MCF 10A (cell line): ENCODE measurements at regions not wholly inside any gene's neighbourhood (a gene's known extent, or its start where the extent isn't known, plus 50 kb on each side); places are given as distances from the start of the nearest gene placed in this dataset.
A peak's percentile ranks its signal among the peaks of the same experiment; 100 is the strongest.

Source experiments
- BruUV-seq: library from RNA; stranded (reverse); fragments of 400-500 nt; replicated peaks from 2 replicates; lab custom pipeline; 2021; lab: Mats Ljungman, UMichigan
- CTCF ChIA-PET: fragments of 300-600 bp; sonication (Branson Sonifier 250); formaldehyde crosslinking; extraction: SDS; loops from one replicate; lab custom pipeline; 2021; ENCODE audit warnings: antibody characterized with exemption, inconsistent platforms; lab: Yijun Ruan, JAX
- POLR2A ChIA-PET: fragments of 300-600, 350-650 bp; sonication (Branson Sonifier 250); formaldehyde crosslinking; extraction: SDS; loops from one replicate; lab custom pipeline; 2020; ENCODE audit warnings: antibody characterized with exemption, inconsistent platforms; lab: Yijun Ruan, JAX
- DNase-seq: peaks from one replicate; pipeline ENCODE4 v3.0.0-alpha.2; 2018; ENCODE audit not compliant: unreplicated experiment
- H3K27ac Mint-ChIP-seq: one replicate; pipeline ENCODE4 v1.8.0; 2022; ENCODE audit warnings: mild to moderate bottlenecking, low read depth, mixed read lengths; ENCODE audit not compliant: unreplicated experiment
- H3K27me3 Mint-ChIP-seq: one replicate; pipeline ENCODE4 v1.8.0; 2022; ENCODE audit warnings: mixed read lengths; ENCODE audit not compliant: insufficient read depth, unreplicated experiment
- H3K36me3 Mint-ChIP-seq: one replicate; pipeline ENCODE4 v1.8.0; 2022; ENCODE audit warnings: mild to moderate bottlenecking, moderate library complexity, mixed read lengths; ENCODE audit not compliant: insufficient read depth, unreplicated experiment
- H3K4me1 Mint-ChIP-seq: one replicate; pipeline ENCODE4 v1.8.0; 2022; ENCODE audit warnings: mixed read lengths; ENCODE audit not compliant: insufficient read depth, unreplicated experiment
- H3K4me3 Mint-ChIP-seq: one replicate; pipeline ENCODE4 v1.8.0; 2022; ENCODE audit warnings: mild to moderate bottlenecking, moderate library complexity, mixed read lengths; ENCODE audit not compliant: unreplicated experiment
- H3K9me3 Mint-ChIP-seq: one replicate; pipeline ENCODE4 v1.8.0; 2022; ENCODE audit warnings: mixed read lengths; ENCODE audit not compliant: unreplicated experiment
- intact Hi-C: fragments of 100-400 bp; cut with micrococcal nuclease; formaldehyde crosslinking; loops from 2 replicates; pipeline ENCODE4 v1.14.1; 2022
- TF ChIP-seq, protein P1 (sequence below): fragments of 200-600 bp; IDR thresholded peaks from one replicate; pipeline ENCODE4 v1.8.0; 2022; ENCODE audit warnings: antibody characterized with exemption, mild to moderate bottlenecking; ENCODE audit not compliant: unreplicated experiment

DNA sequence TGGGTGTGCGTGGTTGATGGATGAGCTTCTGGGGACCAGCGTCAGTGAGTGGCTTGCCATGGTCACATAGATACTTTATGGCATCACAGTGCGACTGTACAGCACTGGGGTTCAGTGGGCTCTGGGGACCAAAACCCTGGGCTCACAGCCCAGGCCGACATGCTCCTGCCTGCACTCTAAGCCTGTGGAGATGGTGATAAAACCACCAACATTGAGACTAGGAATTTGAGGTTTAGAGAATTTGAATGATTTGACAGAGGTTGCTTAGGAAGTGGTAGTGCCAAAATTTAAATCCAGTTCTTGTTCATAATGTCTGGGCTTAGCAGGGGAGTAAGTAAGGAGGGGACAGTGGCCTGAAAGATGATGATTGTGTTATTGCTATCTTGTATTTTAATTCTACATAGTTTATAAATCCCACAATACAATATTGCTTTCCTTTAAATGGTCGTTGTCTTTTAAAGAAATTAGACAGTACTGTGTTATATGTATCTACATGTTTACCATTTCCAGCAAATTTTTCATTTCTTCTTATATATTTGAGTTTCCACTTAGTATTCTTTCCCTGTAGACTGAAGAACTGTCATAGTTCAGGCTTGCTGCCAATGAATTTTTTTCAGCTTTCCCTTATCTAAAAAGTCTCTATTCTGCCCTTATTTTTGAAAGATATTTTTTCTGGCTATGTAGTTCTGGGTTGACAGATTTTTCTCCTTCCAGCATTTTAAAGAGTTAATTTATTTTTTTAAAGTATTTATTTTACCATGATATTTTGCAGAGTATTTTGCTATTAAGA is 235.4 kb upstream of the RGMA start:
- intact Hi-C loops = loop anchor here (5.0 kb wide), 1 partner anchor 237 kb away; the partner anchor contains the start of gene RGMA
- H3K4me1 Mint-ChIP-seq = peaks cover 6% of the 10 kb centered on the region
- H3K9me3 Mint-ChIP-seq = peaks cover 7% of the 10 kb centered on the region

DNA sequence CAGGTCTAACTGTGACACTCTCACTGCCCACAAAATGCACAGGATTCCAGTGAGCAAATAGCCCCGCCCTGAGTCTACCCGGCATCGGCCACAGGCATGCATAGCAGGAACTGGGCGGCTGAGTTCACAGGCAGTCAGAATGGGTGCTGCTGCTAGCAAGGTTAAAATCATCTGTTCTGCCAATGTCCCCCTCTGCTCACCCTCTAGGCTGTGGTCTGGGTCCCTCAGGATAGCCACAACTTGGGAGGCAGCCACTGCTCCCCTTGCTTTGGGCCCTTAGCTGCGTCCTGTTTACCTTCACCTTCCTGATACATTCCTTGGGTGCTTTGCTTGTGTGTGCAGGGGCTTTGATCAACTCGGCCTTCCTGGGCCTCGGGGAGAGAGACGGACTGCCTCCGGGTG is 232.9 kb upstream of the RGMA start:
- H3K36me3 Mint-ChIP-seq = no peaks in the 10 kb centered on the region
- ChIA-PET CTCF (interaction anchor here (1.3 kb wide), 1 partner anchor 11 kb away, joined by 3 read pairs; no protein-coding TSS in a partner anchor), POLR2A (interaction anchor here (0.6 kb wide), 1 partner anchor 188 kb away, joined by 3 read pairs; no protein-coding TSS in a partner anchor)
- TF ChIP-seq, protein P1, sequence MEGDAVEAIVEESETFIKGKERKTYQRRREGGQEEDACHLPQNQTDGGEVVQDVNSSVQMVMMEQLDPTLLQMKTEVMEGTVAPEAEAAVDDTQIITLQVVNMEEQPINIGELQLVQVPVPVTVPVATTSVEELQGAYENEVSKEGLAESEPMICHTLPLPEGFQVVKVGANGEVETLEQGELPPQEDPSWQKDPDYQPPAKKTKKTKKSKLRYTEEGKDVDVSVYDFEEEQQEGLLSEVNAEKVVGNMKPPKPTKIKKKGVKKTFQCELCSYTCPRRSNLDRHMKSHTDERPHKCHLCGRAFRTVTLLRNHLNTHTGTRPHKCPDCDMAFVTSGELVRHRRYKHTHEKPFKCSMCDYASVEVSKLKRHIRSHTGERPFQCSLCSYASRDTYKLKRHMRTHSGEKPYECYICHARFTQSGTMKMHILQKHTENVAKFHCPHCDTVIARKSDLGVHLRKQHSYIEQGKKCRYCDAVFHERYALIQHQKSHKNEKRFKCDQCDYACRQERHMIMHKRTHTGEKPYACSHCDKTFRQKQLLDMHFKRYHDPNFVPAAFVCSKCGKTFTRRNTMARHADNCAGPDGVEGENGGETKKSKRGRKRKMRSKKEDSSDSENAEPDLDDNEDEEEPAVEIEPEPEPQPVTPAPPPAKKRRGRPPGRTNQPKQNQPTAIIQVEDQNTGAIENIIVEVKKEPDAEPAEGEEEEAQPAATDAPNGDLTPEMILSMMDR = no peak
- peak; percentile 33 for DNase-seq
- no TSS peak for BruUV-seq
- peaks cover 7% of the 10 kb centered on the region for H3K9me3 Mint-ChIP-seq
- H3K27me3 Mint-ChIP-seq = no peaks in the 10 kb centered on the region
- intact Hi-C loops = loop anchor here (5.0 kb wide), 1 partner anchor 235 kb away; the partner anchor contains the start of gene RGMA
- no peak overlapping the region for H3K4me3 Mint-ChIP-seq
- H3K27ac Mint-ChIP-seq = no peak overlapping the region
- peaks cover 6% of the 10 kb centered on the region for H3K4me1 Mint-ChIP-seq

More for the DNA sequence above, 235.4 kb upstream of the RGMA start:
- ChIA-PET CTCF (no interaction called here), POLR2A (no interaction called here)
- Mint-ChIP-seq H3K27me3 (no peaks in the 10 kb centered on the region), H3K27ac (no peak overlapping the region), H3K36me3 (no peaks in the 10 kb centered on the region), H3K4me3 (no peak overlapping the region)
- BruUV-seq = no TSS peak
- DNase-seq = no peak
- TF ChIP-seq, protein P1 = no peak

DNA sequence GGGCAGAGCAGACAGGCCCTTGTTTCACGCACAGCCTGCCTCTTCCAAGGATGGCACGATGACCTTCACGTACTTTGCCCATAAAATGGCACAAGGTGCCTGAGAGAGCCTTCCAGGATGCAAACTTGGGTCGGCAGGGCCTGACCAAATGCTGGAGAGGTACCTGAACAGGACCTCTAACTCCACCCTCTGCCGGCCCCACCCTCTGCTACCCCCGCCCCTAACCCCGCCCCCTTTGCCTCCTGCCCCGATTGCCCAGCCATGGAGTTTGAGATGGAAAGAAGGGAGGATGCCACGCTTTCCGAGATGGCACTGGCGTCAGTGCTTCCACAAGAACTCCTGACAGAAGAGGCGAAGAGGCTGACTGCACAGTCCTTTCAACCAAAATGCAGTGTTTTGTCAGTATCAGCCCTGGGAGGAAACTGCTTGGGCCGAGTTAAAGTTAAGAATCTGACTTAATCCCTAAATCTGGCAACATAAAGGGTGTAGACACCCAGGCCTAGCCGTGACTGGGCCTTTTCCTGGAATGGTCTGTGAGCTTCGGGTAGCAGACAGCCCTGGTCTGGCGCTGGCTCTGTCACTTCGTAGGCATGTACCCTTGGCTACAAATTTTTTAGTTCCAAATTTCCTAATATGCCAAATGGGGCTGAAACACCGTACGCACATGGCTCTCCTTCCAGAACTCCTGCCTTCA is 230.3 kb upstream of the RGMA start:
- no peak for DNase-seq
- Mint-ChIP-seq H3K36me3 (no peaks in the 10 kb centered on the region), H3K27me3 (no peaks in the 10 kb centered on the region), H3K4me1 (peaks cover 6% of the 10 kb centered on the region), H3K27ac (no peak overlapping the region), H3K4me3 (no peak overlapping the region), H3K9me3 (peaks cover 7% of the 10 kb centered on the region)
- CTCF ChIA-PET = no interaction called here
- POLR2A ChIA-PET = no interaction called here
- TF ChIP-seq, protein P1 = no peak
- intact Hi-C loops = no loop called here
- BruUV-seq = no TSS peak

DNA sequence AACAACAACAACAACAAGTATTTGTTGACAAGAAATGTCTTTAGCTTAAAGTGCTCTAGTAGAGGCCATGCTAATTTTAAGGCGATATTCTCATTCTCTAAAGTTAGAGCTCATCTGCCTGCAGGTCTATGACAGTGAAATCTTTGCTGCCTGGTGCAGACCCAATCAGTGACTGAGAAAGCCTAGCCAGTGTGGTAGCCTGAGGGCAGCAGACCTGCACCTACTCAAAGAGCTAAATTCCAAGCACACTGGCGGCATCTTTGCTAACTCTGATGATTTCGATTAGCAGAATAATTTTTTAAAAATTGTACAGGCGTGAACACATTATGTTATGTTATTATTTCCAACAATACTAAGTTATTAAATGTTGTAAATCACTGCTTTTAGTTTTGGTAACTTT is 228.8 kb upstream of the RGMA start:
- H3K4me3 Mint-ChIP-seq = no peak overlapping the region
- intact Hi-C loops = no loop called here
- ChIA-PET POLR2A (no interaction called here), CTCF (interaction anchor here (0.6 kb wide), 1 partner anchor 584 kb away, joined by 3 read pairs; no protein-coding TSS in a partner anchor)
- peaks cover 6% of the 10 kb centered on the region for H3K4me1 Mint-ChIP-seq
- H3K36me3 Mint-ChIP-seq = no peaks in the 10 kb centered on the region
- H3K27ac Mint-ChIP-seq = no peak overlapping the region
- TF ChIP-seq, protein P1 = no peak
- H3K9me3 Mint-ChIP-seq = peaks cover 2% of the 10 kb centered on the region
- DNase-seq = no peak
- no peaks in the 10 kb centered on the region for H3K27me3 Mint-ChIP-seq
- BruUV-seq = no TSS peak
